Choroid plexus epithelial cell (primary cell): ENCODE measurements at regions not wholly inside any gene's neighbourhood (a gene's known extent, or its start where the extent isn't known, plus 50 kb on each side); places are given as distances from the start of the nearest gene placed in this dataset.

Source experiments
- DNase-seq: peaks from one replicate; pipeline ENCODE4 v3.0.0-alpha.2; 2010; ENCODE audit warnings: low read depth
- H3K4me3 ChIP-seq: 2 replicates; pipeline ENCODE4 v1.5.1; 2011; ENCODE audit warnings: low read depth, mild to moderate bottlenecking, control low read depth, low read length, moderate library complexity
- TF ChIP-seq, protein P1 (sequence below): conservative IDR thresholded peaks from 2 replicates; pipeline ENCODE4 v1.5.1; 2011; ENCODE audit warnings: low read depth, mild to moderate bottlenecking, control low read depth, inconsistent platforms, low read length, moderate library complexity

DNA sequence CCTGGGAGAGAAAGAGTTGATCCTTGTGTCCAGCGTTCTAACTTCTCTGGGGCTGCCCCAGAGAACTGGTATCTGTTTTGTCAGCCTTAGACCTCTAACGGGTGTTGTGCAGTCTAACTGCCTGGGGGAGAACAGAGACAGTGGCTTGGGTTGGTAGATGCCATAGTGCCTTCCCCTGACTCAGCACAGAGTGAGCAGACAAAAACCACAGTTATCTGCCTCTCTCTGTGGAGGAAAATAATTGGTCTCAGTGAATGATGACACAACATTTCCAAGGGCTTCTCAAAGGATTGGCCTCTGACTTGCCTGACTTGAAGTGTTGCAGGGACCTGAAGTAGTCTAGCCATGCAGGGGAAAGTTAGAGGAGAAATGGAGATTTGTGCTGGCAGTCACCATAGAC is 226.2 kb upstream of the MAN1A1 start:
- TF ChIP-seq, protein P1, sequence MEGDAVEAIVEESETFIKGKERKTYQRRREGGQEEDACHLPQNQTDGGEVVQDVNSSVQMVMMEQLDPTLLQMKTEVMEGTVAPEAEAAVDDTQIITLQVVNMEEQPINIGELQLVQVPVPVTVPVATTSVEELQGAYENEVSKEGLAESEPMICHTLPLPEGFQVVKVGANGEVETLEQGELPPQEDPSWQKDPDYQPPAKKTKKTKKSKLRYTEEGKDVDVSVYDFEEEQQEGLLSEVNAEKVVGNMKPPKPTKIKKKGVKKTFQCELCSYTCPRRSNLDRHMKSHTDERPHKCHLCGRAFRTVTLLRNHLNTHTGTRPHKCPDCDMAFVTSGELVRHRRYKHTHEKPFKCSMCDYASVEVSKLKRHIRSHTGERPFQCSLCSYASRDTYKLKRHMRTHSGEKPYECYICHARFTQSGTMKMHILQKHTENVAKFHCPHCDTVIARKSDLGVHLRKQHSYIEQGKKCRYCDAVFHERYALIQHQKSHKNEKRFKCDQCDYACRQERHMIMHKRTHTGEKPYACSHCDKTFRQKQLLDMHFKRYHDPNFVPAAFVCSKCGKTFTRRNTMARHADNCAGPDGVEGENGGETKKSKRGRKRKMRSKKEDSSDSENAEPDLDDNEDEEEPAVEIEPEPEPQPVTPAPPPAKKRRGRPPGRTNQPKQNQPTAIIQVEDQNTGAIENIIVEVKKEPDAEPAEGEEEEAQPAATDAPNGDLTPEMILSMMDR = no peak
- peak; percentile 34 for DNase-seq
- no peak overlapping the region for H3K4me3 ChIP-seq

DNA sequence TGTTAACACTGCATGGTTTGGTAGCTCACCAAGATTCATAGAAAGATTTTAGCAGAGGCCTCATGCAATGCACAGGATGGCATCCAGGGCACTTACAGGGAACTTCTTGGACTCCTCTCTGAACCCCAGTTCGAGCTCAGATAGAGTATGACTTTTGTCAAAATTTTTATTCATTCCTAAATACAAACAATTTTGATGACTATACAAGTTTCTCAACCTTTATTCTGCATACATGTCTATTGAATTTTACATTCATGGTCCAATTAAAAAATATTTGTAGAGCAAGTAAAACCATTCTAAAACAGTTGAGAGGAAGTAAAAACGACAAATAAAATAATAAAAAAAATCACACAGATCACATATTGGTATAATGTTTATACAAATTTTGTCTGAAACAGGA is 219.0 kb upstream of the MAN1A1 start:
- TF ChIP-seq, protein P1 = no peak
- no peak overlapping the region for H3K4me3 ChIP-seq
- DNase-seq = no peak

DNA sequence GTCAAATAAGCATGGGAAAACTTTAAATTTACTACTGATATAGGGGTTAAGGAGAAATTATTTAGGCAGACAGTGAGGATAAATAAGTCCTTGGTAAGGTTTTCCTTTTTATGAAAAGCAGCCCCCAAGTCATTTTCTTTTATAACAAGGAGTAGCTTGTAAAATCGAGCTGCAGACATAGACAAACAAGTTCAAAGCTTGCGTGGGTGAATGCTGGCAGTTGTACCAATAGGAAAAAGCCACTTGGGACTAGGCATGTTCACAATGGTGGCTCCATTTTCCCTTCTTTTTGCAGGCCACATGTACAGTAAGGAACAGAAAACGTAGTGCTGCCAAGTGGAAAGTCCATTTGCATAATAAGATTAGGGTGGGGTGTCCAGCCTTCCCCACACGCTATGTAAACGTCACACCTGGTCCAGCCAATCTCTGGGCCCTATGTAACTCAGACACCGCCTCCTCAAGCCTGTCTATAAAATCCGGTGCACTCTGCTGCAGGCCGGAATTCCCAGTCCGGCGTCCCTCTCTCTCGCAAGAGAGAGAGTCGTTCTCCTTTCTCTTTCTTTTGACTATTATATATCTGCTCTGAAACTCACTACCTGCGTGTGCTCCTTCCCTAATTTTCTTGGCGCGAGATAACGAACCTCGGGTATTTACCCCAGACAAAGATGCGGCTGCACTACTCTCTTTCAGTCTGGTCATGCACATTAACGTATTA is 217.1 kb upstream of the MAN1A1 start:
- no peak for DNase-seq
- H3K4me3 ChIP-seq = no peak overlapping the region
- TF ChIP-seq, protein P1 = no peak

DNA sequence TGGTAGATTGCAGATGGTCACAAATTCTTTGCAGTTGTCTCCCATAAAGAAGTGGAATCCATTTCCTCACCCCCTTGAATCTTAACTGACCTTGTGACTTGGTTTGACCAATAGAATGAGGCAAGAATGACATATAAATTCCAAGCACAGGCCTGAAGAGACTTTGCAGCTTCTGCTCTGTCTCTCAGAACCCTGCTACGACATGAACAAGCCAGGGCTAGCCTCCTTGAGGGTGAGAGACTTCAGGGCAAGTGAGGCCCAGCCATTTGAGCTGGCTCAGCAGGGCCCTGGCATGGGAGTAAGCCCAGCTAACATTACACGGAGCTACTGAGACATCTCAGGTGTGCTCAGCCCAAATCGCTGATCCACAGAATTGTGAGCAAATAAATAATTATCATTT is 216.3 kb upstream of the MAN1A1 start:
- TF ChIP-seq, protein P1 = no peak
- DNase-seq = no peak
- no peak overlapping the region for H3K4me3 ChIP-seq

DNA sequence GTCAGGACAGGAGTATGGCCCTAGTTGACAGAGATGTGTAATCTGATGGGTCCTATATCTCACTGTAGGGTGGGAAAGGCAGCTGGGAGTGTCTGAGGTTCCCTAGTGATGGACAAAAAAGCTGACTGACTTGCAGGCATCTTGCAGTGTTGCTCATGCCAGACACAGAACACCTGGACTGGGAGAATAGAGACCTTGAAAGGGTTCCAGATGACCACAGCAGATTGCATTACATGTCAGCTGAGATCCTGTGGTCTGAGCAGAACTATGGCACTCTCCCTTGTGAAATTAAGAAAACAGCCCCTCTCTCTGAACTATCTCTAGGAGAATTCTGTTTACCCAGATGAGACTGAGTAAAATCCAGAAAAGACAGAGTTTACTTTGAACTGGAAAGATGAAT is 212.6 kb upstream of the MAN1A1 start:
- H3K4me3 ChIP-seq = no peak overlapping the region
- no peak for DNase-seq
- TF ChIP-seq, protein P1 = no peak

DNA sequence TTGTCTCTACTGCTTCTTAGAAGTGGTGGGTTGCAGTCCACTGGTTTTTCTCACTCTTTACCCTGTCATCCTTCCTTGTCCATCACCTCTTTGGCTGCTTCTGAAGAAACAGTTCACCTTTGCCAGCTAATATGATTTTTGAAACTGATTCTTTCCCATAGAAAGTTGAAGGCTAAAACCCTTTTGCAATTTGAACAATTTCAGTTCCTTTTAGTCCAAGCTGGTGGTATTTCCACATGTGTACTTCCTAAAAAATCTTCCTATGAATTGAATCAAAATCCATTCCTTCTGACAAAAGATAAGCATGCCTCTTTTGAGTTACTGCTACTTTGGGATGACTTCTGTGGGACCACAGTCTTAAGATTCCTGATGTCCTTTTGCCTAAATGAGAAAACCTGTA is 210.0 kb upstream of the MAN1A1 start:
- TF ChIP-seq, protein P1 = no peak

DNA sequence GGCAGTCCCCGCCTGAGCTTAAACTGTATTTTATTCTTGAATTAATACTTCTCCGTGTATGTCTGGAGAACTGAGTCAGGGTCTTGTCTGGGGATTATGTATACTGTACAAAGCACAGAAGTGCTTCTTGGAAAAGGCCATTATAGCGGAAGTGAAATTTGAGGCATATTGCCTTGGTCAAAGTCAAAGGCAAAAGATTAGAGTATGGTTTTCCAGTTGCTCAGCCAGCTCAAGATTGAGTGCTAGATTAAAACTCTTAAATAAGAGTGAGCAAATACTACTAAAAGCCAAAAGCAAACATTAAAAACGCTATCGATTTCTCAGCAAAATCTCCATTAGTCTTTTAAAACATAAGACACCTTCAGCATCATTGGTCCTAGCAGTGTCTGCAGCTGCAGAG is 207.7 kb upstream of the MAN1A1 start:
- DNase-seq = no peak
- no peak overlapping the region for H3K4me3 ChIP-seq
- TF ChIP-seq, protein P1 = no peak

More for the DNA sequence above, 210.0 kb upstream of the MAN1A1 start:
- no peak overlapping the region for H3K4me3 ChIP-seq
- DNase-seq = no peak
